Esophagus squamous epithelium (tissue), 5 donors: ENCODE measurements at regions not wholly inside any gene's neighbourhood (a gene's known extent, or its start where the extent isn't known, plus 50 kb on each side); places are given as distances from the start of the nearest gene placed in this dataset.

Source experiments
- DNase-seq: peaks from one replicate; lab custom pipeline; 2025; lab: John Stamatoyannopoulos, UW
- H3K27ac ChIP-seq, 4 donors: fragments of 200-600 bp; sonication (generic); one replicate each; pipeline ENCODE4 v1.5.1; 2016 to 2019; ENCODE audit warnings: mild to moderate bottlenecking in 1 of 4
- H3K27me3 ChIP-seq, 4 donors: fragments of 200-600 bp; sonication (generic); 1 replicate in 3 of 4; 2 replicates in 1 of 4; pipeline versions ENCODE4 v1.5.1 to v1.6.0; 2017 to 2021; ENCODE audit warnings: antibody characterized with exemption in 1 of 4
- H3K36me3 ChIP-seq, 3 donors: fragments of 200-600 bp; sonication (generic); one replicate each; pipeline ENCODE4 v1.5.1; 2016 to 2019
- H3K4me1 ChIP-seq, 3 donors: fragments of 200-600 bp; sonication (generic); one replicate each; pipeline ENCODE4 v1.5.1; 2017 to 2019
- H3K4me3 ChIP-seq, 4 donors: fragments of 200-600 bp; sonication (generic); 1 replicate in 3 of 4; 2 replicates in 1 of 4; pipeline ENCODE4 v1.5.1; 2016 to 2019; ENCODE audit warnings: mild to moderate bottlenecking in 2 of 4, moderate library complexity in 1 of 4
- H3K9me3 ChIP-seq, 3 donors: fragments of 200-600 bp; sonication (generic); one replicate each; pipeline ENCODE4 v1.5.1; 2016 to 2019
- CTCF ChIP-seq, 6 experiments: fragments of 450-650 bp in 4 of 6; fragments of 200-600 bp in 2 of 6; sonication (generic) in 2 of 6; IDR thresholded peaks; one replicate each; pipeline ENCODE4 v1.5.1; 2016 to 2019; ENCODE audit warnings: antibody characterized with exemption in 6 of 6, mild to moderate bottlenecking in 4 of 6, moderate library complexity in 4 of 6
- POLR2A ChIP-seq, 4 donors: fragments of 450-650 bp; IDR thresholded peaks; one replicate each; pipeline ENCODE4 v1.6.1; 2017; ENCODE audit warnings: antibody characterized with exemption in 4 of 4, mild to moderate bottlenecking in 4 of 4, moderate library complexity in 3 of 4
- WGBS, 2 donors: methylation state at CpG; one replicate each; pipeline ENCODE4 v1.1.5; 2018; 5-methylcytosine and 5-hydroxymethylcytosine counted together
- intact Hi-C: fragments of 100-400 bp; cut with DNase I; formaldehyde crosslinking; loops from one replicate; pipeline ENCODE4 v1.15.0; 2022
- donor health status: DM: yes; HTN: yes; CAD: no.

- no peak overlapping the region for H3K4me3 ChIP-seq
- 77 to 88% methylated on average over 3 of the region's 3 CpGs for WGBS, 2 donors
- DNase-seq: no peak
- no peaks in the 10 kb centered on the region for H3K27me3 ChIP-seq
- intact Hi-C loops: no loop called here
- no peaks in the 10 kb centered on the region for H3K9me3 ChIP-seq
- TF ChIP-seq POLR2A (IDR thresholded peaks at IDR 0.05): no peak
- H3K27ac ChIP-seq: no peak overlapping the region
- peaks cover 0 to 24% (median 13%) of the 10 kb centered on the region in 3 donors for H3K4me1 ChIP-seq
- H3K36me3 ChIP-seq: no peaks in the 10 kb centered on the region
Observed at GRCh38 chr2:12009323-12009905, 263.0 kb downstream of the LPIN1 start.

DNA sequence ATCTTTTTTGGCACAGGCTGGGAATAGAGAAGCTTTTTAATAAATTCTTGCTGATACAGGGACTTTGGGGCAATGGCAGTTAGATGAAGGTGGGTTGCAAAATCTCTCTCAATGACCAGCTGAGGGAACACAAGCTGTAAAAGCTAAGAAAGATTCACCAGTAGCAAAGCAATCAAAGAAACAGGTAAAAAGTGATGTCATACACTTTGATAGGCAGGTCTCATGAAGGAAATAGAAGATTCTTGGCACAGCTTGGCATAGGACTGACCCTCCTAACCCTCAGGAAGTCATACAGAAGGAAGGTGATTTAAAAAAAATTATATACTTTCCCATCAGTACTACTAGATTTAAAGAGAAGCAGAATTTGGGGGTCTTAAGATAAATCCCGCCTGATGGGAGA is 263.6 kb downstream of the LPIN1 start:
- no peak for TF ChIP-seq CTCF (IDR thresholded peaks at IDR 0.05)
- no peak for TF ChIP-seq POLR2A (IDR thresholded peaks at IDR 0.05)
- H3K4me1 ChIP-seq: peaks cover 0 to 28% (median 13%) of the 10 kb centered on the region in 3 donors
- no peaks in the 10 kb centered on the region for H3K27me3 ChIP-seq
- H3K36me3 ChIP-seq: no peaks in the 10 kb centered on the region
- H3K27ac ChIP-seq: no peak overlapping the region
- intact Hi-C loops: no loop called here
- DNase-seq: no peak
- no peaks in the 10 kb centered on the region for H3K9me3 ChIP-seq
- no peak overlapping the region for H3K4me3 ChIP-seq
- WGBS, 2 donors: 79 to 88% methylated on average over 1 of the region's 1 CpG

GRCh38 chr2:12010779-12011178 is 264.3 kb downstream of the LPIN1 start:
- WGBS, 2 donors: 28 to 54% methylated on average over 4 of the region's 4 CpGs
- H3K4me3 ChIP-seq: no peak overlapping the region
- no peak for TF ChIP-seq POLR2A (IDR thresholded peaks at IDR 0.05)
- TF ChIP-seq CTCF (IDR thresholded peaks at IDR 0.05): no peak
- H3K27ac ChIP-seq: no peak overlapping the region
- intact Hi-C loops: no loop called here
- no peak for DNase-seq
- H3K9me3 ChIP-seq: no peaks in the 10 kb centered on the region
- H3K27me3 ChIP-seq: no peaks in the 10 kb centered on the region
- peaks cover 0 to 21% (median 9%) of the 10 kb centered on the region in 3 donors for H3K4me1 ChIP-seq
- H3K36me3 ChIP-seq: no peaks in the 10 kb centered on the region

GRCh38 chr2:12014088-12014960 is 267.9 kb downstream of the LPIN1 start:
- intact Hi-C loops: no loop called here

More at GRCh38 chr2:12014088-12014960, 267.9 kb downstream of the LPIN1 start:
- no peak for TF ChIP-seq CTCF (IDR thresholded peaks at IDR 0.05)
- TF ChIP-seq POLR2A (IDR thresholded peaks at IDR 0.05): no peak
- WGBS, 2 donors: 38 to 59% methylated on average over 9 of the region's 9 CpGs
- peaks cover 0 to 5% (median 0%) of the 10 kb centered on the region in 4 donors for H3K27me3 ChIP-seq
- DNase-seq: no peak
- no peaks in the 10 kb centered on the region for H3K36me3 ChIP-seq
- H3K9me3 ChIP-seq: no peaks in the 10 kb centered on the region
- H3K4me1 ChIP-seq: peaks cover 0 to 12% (median 0%) of the 10 kb centered on the region in 3 donors
- no peak overlapping the region for H3K4me3 ChIP-seq
- H3K27ac ChIP-seq: no peak overlapping the region
